Muscle of arm (tissue), 1 donor: ENCODE measurements at regions not wholly inside any gene's neighbourhood (a gene's known extent, or its start where the extent isn't known, plus 50 kb on each side); places are given as distances from the start of the nearest gene placed in this dataset.

Source experiments
- DNase-seq: peaks from one replicate; pipeline ENCODE4 v3.0.0-alpha.2; 2013

- DNase-seq, result no peak
Measured at GRCh38 chr1:88219521-88219920, 464.6 kb upstream of the PKN2 start.

- no peak for DNase-seq
Measured at GRCh38 chr1:88221411-88221810, 462.7 kb upstream of the PKN2 start.

GRCh38 chr1:88224906-88225305, 459.2 kb upstream of the PKN2 start:
- peak; percentile 57 for DNase-seq

- DNase-seq, result no peak
Measured at GRCh38 chr1:88228114-88228513, 456.0 kb upstream of the PKN2 start.

- DNase-seq, result no peak
Measured at GRCh38 chr1:88230126-88230525, 453.9 kb upstream of the PKN2 start.

GRCh38 chr1:88237058-88237457, 447.0 kb upstream of the PKN2 start:
- peak; percentile 38 for DNase-seq

- DNase-seq, result no peak
Measured at GRCh38 chr1:88239205-88239604, 444.9 kb upstream of the PKN2 start.

- DNase-seq, result no peak
Measured at GRCh38 chr1:88247666-88248065, 436.4 kb upstream of the PKN2 start.

- no peak for DNase-seq
Measured at GRCh38 chr1:88250915-88251314, 433.2 kb upstream of the PKN2 start.

- DNase-seq, result no peak
Measured at GRCh38 chr1:88252745-88253144, 431.3 kb upstream of the PKN2 start.

- DNase-seq, result no peak
Measured at GRCh38 chr1:88265606-88266005, 418.5 kb upstream of the PKN2 start.

GRCh38 chr1:88266051-88266450, 418.0 kb upstream of the PKN2 start:
- DNase-seq, result no peak

- no peak for DNase-seq
Measured at GRCh38 chr1:88272216-88272615, 411.9 kb upstream of the PKN2 start.

- DNase-seq, result no peak
Measured at GRCh38 chr1:88274431-88274830, 409.6 kb upstream of the PKN2 start.

- DNase-seq, result peak; percentile 8
Measured at GRCh38 chr1:88275259-88275862, 408.7 kb upstream of the PKN2 start.

- no peak for DNase-seq
Measured at GRCh38 chr1:88276163-88276562, 407.9 kb upstream of the PKN2 start.

- DNase-seq, result no peak
Measured at GRCh38 chr1:88284066-88284465, 400.0 kb upstream of the PKN2 start.

GRCh38 chr1:88284666-88285366, 399.3 kb upstream of the PKN2 start:
- no peak for DNase-seq

- DNase-seq, result no peak
Measured at GRCh38 chr1:88286716-88287115, 397.4 kb upstream of the PKN2 start.

- DNase-seq, result no peak
Measured at GRCh38 chr1:88288571-88288970, 395.5 kb upstream of the PKN2 start.

GRCh38 chr1:88289401-88290102, 394.5 kb upstream of the PKN2 start:
- DNase-seq, result no peak

- no peak for DNase-seq
Measured at GRCh38 chr1:88291611-88292354, 392.3 kb upstream of the PKN2 start.
